WI38 (cell line): ENCODE measurements at regions not wholly inside any gene's neighbourhood (a gene's known extent, or its start where the extent isn't known, plus 50 kb on each side); places are given as distances from the start of the nearest gene placed in this dataset.

Experiments
- H3K4me3 ChIP-seq: 2 replicates; pipeline ENCODE4 v1.5.1; 2011; ENCODE audit warnings: low read depth, mild to moderate bottlenecking, control low read depth, low read length
- CTCF ChIP-seq: IDR thresholded peaks from 2 replicates; pipeline ENCODE4 v1.5.1; 2012; ENCODE audit warnings: low read depth, mild to moderate bottlenecking, control low read depth, low read length

- TF ChIP-seq CTCF, result no peak
- no peak overlapping the region for H3K4me3 ChIP-seq
Observed at GRCh38 chr6:24995270-24995669, 59.5 kb upstream of the RIPOR2 start.

GRCh38 chr6:24996269-24996836 lies 60.6 kb upstream of the RIPOR2 start:
- H3K4me3 ChIP-seq, result no peak overlapping the region
- no peak for TF ChIP-seq CTCF

- H3K4me3 ChIP-seq, result no peak overlapping the region
- no peak for TF ChIP-seq CTCF
Observed at GRCh38 chr6:24997231-24997630, 61.5 kb upstream of the RIPOR2 start.

GRCh38 chr6:24997905-24998304 lies 62.1 kb upstream of the RIPOR2 start:
- no peak for TF ChIP-seq CTCF
- no peak overlapping the region for H3K4me3 ChIP-seq

GRCh38 chr6:25002326-25003091 lies 66.7 kb upstream of the RIPOR2 start:
- TF ChIP-seq CTCF, result no peak

GRCh38 chr6:25004357-25004756 lies 68.6 kb upstream of the RIPOR2 start:
- no peak for TF ChIP-seq CTCF
- no peak overlapping the region for H3K4me3 ChIP-seq

More at GRCh38 chr6:25002326-25003091, 66.7 kb upstream of the RIPOR2 start:
- H3K4me3 ChIP-seq, result no peak overlapping the region

- TF ChIP-seq CTCF, result no peak
- no peak overlapping the region for H3K4me3 ChIP-seq
Observed at GRCh38 chr6:25005010-25005409, 69.2 kb upstream of the RIPOR2 start.
